ENCODE measurements at regions not wholly inside any gene's neighbourhood (a gene's known extent, or its start where the extent isn't known, plus 50 kb on each side); places are given as distances from the start of the nearest gene placed in this dataset.
A peak's percentile ranks its signal among the peaks of the same experiment; 100 is the strongest.

DNA sequence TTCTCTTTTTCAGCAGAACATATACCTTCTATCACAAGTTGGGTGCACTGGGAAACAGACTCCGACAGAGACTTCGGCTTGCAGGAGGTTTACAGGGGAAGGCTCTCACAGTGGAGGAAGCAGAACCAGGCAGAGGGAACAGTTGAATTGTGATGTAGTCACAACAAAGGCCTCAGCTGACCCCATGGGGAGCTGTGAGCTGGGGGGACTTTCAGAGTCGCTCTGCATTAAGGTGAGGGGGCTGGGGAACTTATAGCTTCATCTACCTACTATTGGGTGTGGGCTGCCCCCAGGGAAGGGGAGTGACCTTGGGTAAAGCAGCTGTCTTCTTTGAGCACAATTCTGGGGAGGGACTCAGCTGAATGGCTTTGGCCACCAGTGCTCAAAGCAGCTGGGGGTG lies 94.9 kb upstream of the POU3F1 start:
- no peaks in the 10 kb centered on the region for H3K9me3 ChIP-seq
- H3K4me1 ChIP-seq: peaks cover 17% of the 10 kb centered on the region
- WGBS, 3 donors: 74 to 84% (median 75%) methylated on average over 3 of the region's 3 CpGs
- DNase-seq (no peak), ATAC-seq (no peak)
- TF ChIP-seq, protein P1, sequence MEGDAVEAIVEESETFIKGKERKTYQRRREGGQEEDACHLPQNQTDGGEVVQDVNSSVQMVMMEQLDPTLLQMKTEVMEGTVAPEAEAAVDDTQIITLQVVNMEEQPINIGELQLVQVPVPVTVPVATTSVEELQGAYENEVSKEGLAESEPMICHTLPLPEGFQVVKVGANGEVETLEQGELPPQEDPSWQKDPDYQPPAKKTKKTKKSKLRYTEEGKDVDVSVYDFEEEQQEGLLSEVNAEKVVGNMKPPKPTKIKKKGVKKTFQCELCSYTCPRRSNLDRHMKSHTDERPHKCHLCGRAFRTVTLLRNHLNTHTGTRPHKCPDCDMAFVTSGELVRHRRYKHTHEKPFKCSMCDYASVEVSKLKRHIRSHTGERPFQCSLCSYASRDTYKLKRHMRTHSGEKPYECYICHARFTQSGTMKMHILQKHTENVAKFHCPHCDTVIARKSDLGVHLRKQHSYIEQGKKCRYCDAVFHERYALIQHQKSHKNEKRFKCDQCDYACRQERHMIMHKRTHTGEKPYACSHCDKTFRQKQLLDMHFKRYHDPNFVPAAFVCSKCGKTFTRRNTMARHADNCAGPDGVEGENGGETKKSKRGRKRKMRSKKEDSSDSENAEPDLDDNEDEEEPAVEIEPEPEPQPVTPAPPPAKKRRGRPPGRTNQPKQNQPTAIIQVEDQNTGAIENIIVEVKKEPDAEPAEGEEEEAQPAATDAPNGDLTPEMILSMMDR (IDR thresholded peaks at IDR 0.05): no peak
- no peaks in the 10 kb centered on the region for H3K36me3 ChIP-seq (ENCODE audit: insufficient read depth in 1 of 2, low read depth in 1 of 2)
- no peak overlapping the region for H3K27ac ChIP-seq
- intact Hi-C loops (cut with DNase I): no loop called here
- H3K27me3 ChIP-seq (ENCODE audit: insufficient read depth in 3 of 3, low read length in 2 of 3): peaks cover 0 to 3% (median 0%) of the 10 kb centered on the region in 3 donors
- no peak overlapping the region for H3K4me3 ChIP-seq

DNA sequence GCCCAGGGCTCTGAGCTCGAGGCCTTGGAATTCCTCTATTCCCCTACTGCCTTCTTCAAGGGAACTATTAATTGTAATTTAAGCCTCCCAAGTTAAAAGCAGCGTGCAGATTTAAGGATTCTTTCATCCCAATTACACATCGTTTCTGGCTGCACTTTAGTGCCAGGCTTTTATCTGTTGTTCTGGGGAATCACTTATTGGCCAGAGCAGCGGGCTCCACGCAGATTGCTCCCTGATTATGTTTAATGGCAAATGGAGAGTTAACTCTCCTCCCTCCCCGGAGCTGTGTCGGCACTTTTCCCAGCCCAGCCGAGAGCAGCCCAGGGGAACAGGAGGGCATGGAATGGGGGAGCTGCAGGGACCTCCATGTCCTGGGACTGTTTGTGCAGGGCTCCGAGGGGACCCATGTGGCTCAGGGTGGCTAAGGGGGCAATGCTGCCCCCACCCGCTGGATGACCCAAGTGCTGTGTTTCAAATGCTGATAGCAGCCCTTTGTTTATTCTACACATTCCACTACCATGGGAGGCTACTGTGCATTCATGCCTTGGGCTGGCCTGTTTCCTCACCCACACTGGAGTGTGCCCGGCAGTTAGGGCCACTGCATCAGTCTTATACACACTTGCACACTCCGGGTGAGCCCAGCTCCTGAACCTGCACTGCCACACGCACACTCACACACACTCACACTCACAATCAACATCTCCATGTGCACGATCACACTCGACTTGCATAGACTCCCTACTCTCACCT lies 93.3 kb upstream of the POU3F1 start:
- no peak overlapping the region for H3K27ac ChIP-seq
- 33 to 47% (median 35%) methylated on average over 15 of the region's 15 CpGs for WGBS, 3 donors
- peaks cover 25% of the 10 kb centered on the region for H3K4me1 ChIP-seq
- peaks cover 0 to 3% (median 0%) of the 10 kb centered on the region in 3 donors for H3K27me3 ChIP-seq (ENCODE audit: insufficient read depth in 3 of 3, low read length in 2 of 3)
- no peaks in the 10 kb centered on the region for H3K36me3 ChIP-seq (ENCODE audit: insufficient read depth in 1 of 2, low read depth in 1 of 2)
- ATAC-seq (no peak), DNase-seq (no peak)
- intact Hi-C loops (cut with DNase I): loop anchor here in 1 of 2 donors (5.0 kb wide), 1 partner anchor 93 kb away; the partner anchor contains the start of gene POU3F1
- no peaks in the 10 kb centered on the region for H3K9me3 ChIP-seq
- no peak overlapping the region for H3K4me3 ChIP-seq
- TF ChIP-seq, protein P1 (IDR thresholded peaks at IDR 0.05): no peak

DNA sequence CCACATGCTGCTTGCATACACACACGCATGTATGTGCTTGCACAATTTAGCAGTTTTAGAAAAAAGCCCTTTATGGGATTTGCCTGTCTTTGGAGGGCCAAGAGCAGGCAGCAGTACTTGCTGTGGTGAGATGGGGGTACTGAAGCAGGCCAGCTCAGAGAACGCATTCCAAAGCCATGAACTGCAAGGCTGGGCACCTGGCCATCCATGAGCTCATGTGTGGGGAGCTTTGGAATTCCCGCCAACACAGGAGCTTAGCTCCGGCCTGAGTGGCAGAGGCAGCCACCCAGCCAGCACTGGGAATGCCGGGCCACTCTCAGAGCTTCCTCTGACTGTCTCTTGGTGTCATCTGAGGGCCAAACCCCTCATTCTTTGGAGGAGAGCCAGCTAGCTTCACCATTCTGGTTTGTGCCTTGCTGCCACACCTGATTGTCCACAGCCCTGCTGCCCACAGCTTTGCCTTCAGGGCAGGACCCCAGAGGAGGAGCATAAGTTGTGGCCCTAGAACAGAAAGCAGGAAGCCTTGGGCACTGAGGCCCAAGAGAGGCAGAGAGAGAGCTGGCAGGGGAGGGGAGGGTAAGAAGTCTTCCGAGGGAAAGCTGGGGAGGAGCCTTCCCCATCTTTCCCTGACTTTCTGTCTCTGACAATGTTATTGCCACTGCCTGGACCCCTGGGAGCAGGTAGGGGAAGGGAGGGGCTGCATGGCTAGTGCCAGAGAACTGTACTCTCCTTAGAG lies 92.1 kb upstream of the POU3F1 start:
- Histone ChIP-seq H3K27ac (peak overlapping the region; percentile 71), H3K36me3 (ENCODE audit: insufficient read depth in 1 of 2, low read depth in 1 of 2) (no peaks in the 10 kb centered on the region), H3K27me3 (ENCODE audit: insufficient read depth in 3 of 3, low read length in 2 of 3) (peaks cover 0 to 5% (median 0%) of the 10 kb centered on the region in 3 donors), H3K4me3 (no peak overlapping the region), H3K4me1 (peaks cover 25% of the 10 kb centered on the region), H3K9me3 (no peaks in the 10 kb centered on the region)
- DNase-seq (peak; percentile 69 to 92), ATAC-seq (peak; percentile 94 to 99 (median 98))
- TF ChIP-seq, protein P1 (IDR thresholded peaks at IDR 0.05): peak; percentile 46
- 8 to 15% (median 11%) methylated on average over 6 of the region's 6 CpGs for WGBS, 3 donors
- intact Hi-C loops (cut with DNase I): loop anchor here in 1 of 2 donors (5.0 kb wide), 1 partner anchor 91 kb away; the partner anchor contains the start of gene POU3F1

DNA sequence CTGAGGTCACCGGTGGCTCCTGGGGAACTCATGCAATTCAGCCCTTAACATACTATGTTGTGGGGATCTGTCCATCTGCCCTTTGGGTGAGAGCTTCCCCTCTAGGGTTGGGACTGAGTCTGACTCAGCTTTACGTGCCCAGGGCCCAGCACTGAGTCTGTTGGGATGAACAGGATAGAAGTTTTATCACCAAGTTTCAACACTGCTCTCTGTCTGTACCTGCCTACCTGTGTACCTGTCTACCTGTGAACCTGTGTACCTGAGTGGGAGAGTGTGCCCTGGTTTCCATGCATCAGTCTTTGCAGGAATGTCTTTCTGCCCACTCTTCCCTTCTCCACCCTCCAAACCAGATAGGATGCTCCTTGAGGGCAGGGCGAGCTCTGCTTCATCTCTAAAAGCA lies 90.6 kb upstream of the POU3F1 start:
- Histone ChIP-seq H3K4me3 (no peak overlapping the region), H3K9me3 (no peaks in the 10 kb centered on the region), H3K4me1 (peaks cover 25% of the 10 kb centered on the region), H3K36me3 (ENCODE audit: insufficient read depth in 1 of 2, low read depth in 1 of 2) (no peaks in the 10 kb centered on the region), H3K27me3 (ENCODE audit: insufficient read depth in 3 of 3, low read length in 2 of 3) (peaks cover 0 to 8% (median 8%) of the 10 kb centered on the region in 3 donors), H3K27ac (no peak overlapping the region)
- intact Hi-C loops (cut with DNase I): loop anchor here in 1 of 2 donors (5.0 kb wide), 1 partner anchor 90 kb away; the partner anchor contains the start of gene POU3F1
- TF ChIP-seq, protein P1 (IDR thresholded peaks at IDR 0.05): no peak
- DNase-seq: no peak
- 84 to 97% (median 93%) methylated on average over 3 of the region's 3 CpGs for WGBS, 3 donors
- ATAC-seq: no peak

Data from psoas muscle (tissue), 7 donors.